ENCODE measurements at regions not wholly inside any gene's neighbourhood (a gene's known extent, or its start where the extent isn't known, plus 50 kb on each side); places are given as distances from the start of the nearest gene placed in this dataset.
A peak's percentile ranks its signal among the peaks of the same experiment; 100 is the strongest.

GRCh38 chr1:234922987-234923386, 205.7 kb downstream of the TOMM20 start:
- H3K27me3 Mint-ChIP-seq (ENCODE audit: low read depth, poor library complexity) = peaks cover 6% of the 10 kb centered on the region
- H3K4me3 Mint-ChIP-seq = no peak overlapping the region
- no peak for TF ChIP-seq CTCF (IDR thresholded peaks at IDR 0.05)
- H3K4me1 Mint-ChIP-seq = peaks cover 66% of the 10 kb centered on the region
- peaks cover 21% of the 10 kb centered on the region for H3K9me3 Mint-ChIP-seq
- no peaks in the 10 kb centered on the region for H3K36me3 Mint-ChIP-seq (ENCODE audit: low read depth)
- no peak for DNase-seq
- no peak overlapping the region for H3K27ac Mint-ChIP-seq

GRCh38 chr1:234921266-234922062, 207.2 kb downstream of the TOMM20 start:
- H3K4me3 Mint-ChIP-seq = no peak overlapping the region
- peaks cover 3% of the 10 kb centered on the region for H3K27me3 Mint-ChIP-seq (ENCODE audit: low read depth, poor library complexity)
- peaks cover 21% of the 10 kb centered on the region for H3K9me3 Mint-ChIP-seq
- no peak for DNase-seq
- no peaks in the 10 kb centered on the region for H3K36me3 Mint-ChIP-seq (ENCODE audit: low read depth)
- TF ChIP-seq CTCF (IDR thresholded peaks at IDR 0.05) = no peak
- H3K27ac Mint-ChIP-seq = peak overlapping the region; percentile 60
- H3K4me1 Mint-ChIP-seq = peaks cover 66% of the 10 kb centered on the region

- no peak for TF ChIP-seq CTCF (IDR thresholded peaks at IDR 0.05)
- no peak for DNase-seq
- Mint-ChIP-seq H3K36me3 (ENCODE audit: low read depth) (no peaks in the 10 kb centered on the region), H3K4me1 (peaks cover 66% of the 10 kb centered on the region), H3K27me3 (ENCODE audit: low read depth, poor library complexity) (peaks cover 3% of the 10 kb centered on the region), H3K9me3 (peaks cover 21% of the 10 kb centered on the region), H3K27ac (no peak overlapping the region), H3K4me3 (no peak overlapping the region)
These were observed 207.8 kb downstream of the TOMM20 start for GRCh38 chr1:234920843-234921140.

GRCh38 chr1:234920136-234920842, 208.3 kb downstream of the TOMM20 start:
- Mint-ChIP-seq H3K4me1 (peaks cover 69% of the 10 kb centered on the region), H3K27me3 (ENCODE audit: low read depth, poor library complexity) (peaks cover 3% of the 10 kb centered on the region), H3K4me3 (no peak overlapping the region), H3K36me3 (ENCODE audit: low read depth) (no peaks in the 10 kb centered on the region), H3K9me3 (peaks cover 21% of the 10 kb centered on the region), H3K27ac (peak overlapping the region; percentile 57)
- no peak for TF ChIP-seq CTCF (IDR thresholded peaks at IDR 0.05)
- no peak for DNase-seq

GRCh38 chr1:234918961-234919761, 209.5 kb downstream of the TOMM20 start:
- Mint-ChIP-seq H3K9me3 (peaks cover 21% of the 10 kb centered on the region), H3K4me3 (peak overlapping the region; percentile 1), H3K27ac (peak overlapping the region; percentile 99), H3K4me1 (peaks cover 63% of the 10 kb centered on the region), H3K36me3 (ENCODE audit: low read depth) (no peaks in the 10 kb centered on the region), H3K27me3 (ENCODE audit: low read depth, poor library complexity) (peaks cover 8% of the 10 kb centered on the region)
- no peak for TF ChIP-seq CTCF (IDR thresholded peaks at IDR 0.05)
- peak; percentile 27 for DNase-seq

Data from nephron progenitor cell (in vitro differentiated cells).